GM23338 (cell line): ENCODE measurements at regions not wholly inside any gene's neighbourhood (a gene's known extent, or its start where the extent isn't known, plus 50 kb on each side); places are given as distances from the start of the nearest gene placed in this dataset.

ENCODE experiments used
- ATAC-seq: fragments of 200-7000 bp; cut with Tn5 transposase; 3 replicates; pipeline ENCODE4 v1.9.1; 2020
- DNase-seq: peaks from one replicate; pipeline ENCODE4 v3.0.0-alpha.2; 2015; ENCODE audit warnings: low spot score
- H2AFZ ChIP-seq: fragments of 200-600 bp; sonication (generic); 2 replicates; pipeline ENCODE4 v1.8.0; 2016; ENCODE audit warnings: antibody characterized with exemption, mild to moderate bottlenecking, moderate library complexity
- H3F3A ChIP-seq: fragments of 200-600 bp; sonication (generic); replicated peaks from 2 replicates; pipeline ENCODE4 v1.8.0; 2017; ENCODE audit warnings: antibody characterized with exemption, mixed run types, low read depth
- H3K27ac ChIP-seq: fragments of 200-600 bp; sonication (generic); 2 replicates; pipeline ENCODE4 v1.6.1; 2016; ENCODE audit warnings: low read depth
- H3K27me3 ChIP-seq: fragments of 200-600 bp; sonication (generic); 2 replicates; pipeline ENCODE4 v1.8.0; 2016; ENCODE audit warnings: mild to moderate bottlenecking, mixed run types, moderate library complexity; ENCODE audit not compliant: insufficient read depth
- H3K36me3 ChIP-seq: fragments of 200-600 bp; sonication (generic); 2 replicates; pipeline ENCODE4 v1.8.0; 2016; ENCODE audit warnings: mild to moderate bottlenecking; ENCODE audit not compliant: insufficient read depth
- H3K4me1 ChIP-seq: fragments of 200-600 bp; sonication (generic); 2 replicates; pipeline ENCODE4 v1.8.0; 2016; ENCODE audit warnings: mild to moderate bottlenecking, moderate library complexity; ENCODE audit not compliant: insufficient read depth
- H3K4me2 ChIP-seq: fragments of 200-600 bp; sonication (generic); 2 replicates; pipeline ENCODE4 v1.7.1; 2017; ENCODE audit warnings: mixed run types
- H3K4me3 ChIP-seq: fragments of 200-600 bp; sonication (generic); 2 replicates; pipeline ENCODE4 v1.6.1; 2016; ENCODE audit warnings: mixed run types
- H3K79me2 ChIP-seq: fragments of 200-600 bp; sonication (generic); replicated peaks from 2 replicates; pipeline ENCODE4 v1.8.0; 2017; ENCODE audit warnings: mild to moderate bottlenecking; ENCODE audit not compliant: insufficient read depth
- H3K9me2 ChIP-seq: fragments of 200-600 bp; sonication (generic); 2 replicates; pipeline ENCODE4 v1.8.0; 2017; ENCODE audit not compliant: insufficient read depth
- H4K20me1 ChIP-seq: fragments of 200-600 bp; sonication (generic); replicated peaks from 2 replicates; pipeline ENCODE4 v1.8.0; 2017; ENCODE audit warnings: mild to moderate bottlenecking; ENCODE audit not compliant: insufficient read depth
- H3K27ac Mint-ChIP-seq: 2 replicates; pipeline ENCODE4 v1.8.0; 2020; ENCODE audit warnings: inconsistent platforms, mild to moderate bottlenecking, moderate library complexity, mixed read lengths
- H3K27me3 Mint-ChIP-seq: 3 replicates; pipeline ENCODE4 v1.8.0; 2022; ENCODE audit warnings: low read depth, mild to moderate bottlenecking, moderate library complexity, mixed read lengths, inconsistent platforms; ENCODE audit not compliant: insufficient read depth, poor library complexity
- H3K36me3 Mint-ChIP-seq: 3 replicates; pipeline ENCODE4 v1.8.0; 2021; ENCODE audit warnings: low read depth, mild to moderate bottlenecking, inconsistent platforms, moderate library complexity, mixed read lengths
- H3K4me1 Mint-ChIP-seq: 3 replicates; pipeline ENCODE4 v1.8.0; 2020; ENCODE audit warnings: mild to moderate bottlenecking, inconsistent platforms, mixed read lengths
- H3K4me3 Mint-ChIP-seq: 3 replicates; pipeline ENCODE4 v1.8.0; 2021; ENCODE audit warnings: moderate library complexity, mild to moderate bottlenecking, inconsistent platforms, mixed read lengths
- H3K9me3 Mint-ChIP-seq: 3 replicates; pipeline ENCODE4 v1.8.0; 2020; ENCODE audit warnings: moderate library complexity, mild to moderate bottlenecking, inconsistent platforms, mixed read lengths
- CREB1 ChIP-seq: fragments of 250-450 bp; sonication (Bioruptor Pico); IDR thresholded peaks from 2 replicates; pipeline ENCODE4 v1.5.0; 2020; ENCODE audit warnings: low read depth, mild to moderate bottlenecking, moderate library complexity
- ETS1 ChIP-seq: IDR thresholded peaks from 2 replicates; pipeline ENCODE4 v1.6.1; 2016; ENCODE audit warnings: antibody characterized with exemption
- EZH2 ChIP-seq: fragments of 200-600 bp; sonication (generic); IDR thresholded peaks from one replicate; pipeline ENCODE4 v1.8.0; 2017; ENCODE audit warnings: antibody characterized with exemption, mild to moderate bottlenecking, low read depth; ENCODE audit not compliant: unreplicated experiment
- EZH2phosphoT487 ChIP-seq: fragments of 200-600 bp; sonication (generic); IDR thresholded peaks from one replicate; pipeline ENCODE4 v1.8.1; 2018; ENCODE audit warnings: antibody characterized with exemption; ENCODE audit not compliant: unreplicated experiment
- JUNB ChIP-seq: IDR thresholded peaks from one replicate; pipeline ENCODE4 v1.6.1; 2016; ENCODE audit warnings: antibody characterized with exemption; ENCODE audit not compliant: unreplicated experiment
- NANOG ChIP-seq: IDR thresholded peaks from 2 replicates; pipeline ENCODE4 v1.6.1; 2016; ENCODE audit warnings: antibody characterized with exemption, borderline replicate concordance
- POLR2AphosphoS5 ChIP-seq: IDR thresholded peaks from 2 replicates; pipeline ENCODE4 v1.6.1; 2016; ENCODE audit warnings: antibody characterized with exemption, low read depth
- STAT1 ChIP-seq: IDR thresholded peaks from one replicate; pipeline ENCODE4 v1.6.1; 2016; ENCODE audit warnings: antibody characterized with exemption; ENCODE audit not compliant: unreplicated experiment
- ZNF462 ChIP-seq: fragments of 250-450 bp; sonication (Bioruptor Pico); IDR thresholded peaks from 2 replicates; pipeline ENCODE4 v1.5.0; 2020; ENCODE audit warnings: mild to moderate bottlenecking, moderate library complexity
- TF ChIP-seq, protein P1 (sequence below), 2 experiments: fragments of 200-600 bp in 1 of 2; sonication (generic) in 1 of 2; conservative IDR thresholded peaks; 2 replicates each; pipeline versions ENCODE4 v1.5.1 to v1.6.1; 2016 to 2017; ENCODE audit warnings: antibody characterized with exemption in 2 of 2, low read depth in 2 of 2, mild to moderate bottlenecking in 2 of 2, moderate library complexity in 1 of 2

- no peak overlapping the region for H3K4me3 ChIP-seq
- Mint-ChIP-seq H3K27ac (no peak overlapping the region), H3K9me3 (0 out of 3 replicates have a peak, but pooled peaks cover under 1% of the 10 kb centered on the region), H3K27me3 (peaks cover 5% of the 10 kb centered on the region), H3K4me3 (no peak overlapping the region), H3K4me1 (peaks cover 4% of the 10 kb centered on the region; the same call in 2 of the 3 replicates), H3K36me3 (no peaks in the 10 kb centered on the region)
- H3K79me2 ChIP-seq = no peaks in the 10 kb centered on the region
- H3K27me3 ChIP-seq = no peaks in the 10 kb centered on the region
- H3F3A ChIP-seq = no peaks in the 10 kb centered on the region
- DNase-seq = no peak
- no peaks in the 10 kb centered on the region for H3K36me3 ChIP-seq
- H4K20me1 ChIP-seq = no peaks in the 10 kb centered on the region; the same call in 1 of the 2 replicates
- H2AFZ ChIP-seq = no peak overlapping the region
- no peaks in the 10 kb centered on the region for H3K4me1 ChIP-seq
- TF ChIP-seq JUNB (no peak), POLR2AphosphoS5 (no peak)
- peaks cover 15% of the 10 kb centered on the region for H3K9me2 ChIP-seq
- no peak overlapping the region for H3K27ac ChIP-seq
- no peak for ATAC-seq
- H3K4me2 ChIP-seq = no peak overlapping the region
These were observed 356.2 kb upstream of the GATB start for GRCh38 chr4:152117054-152117453.

DNA sequence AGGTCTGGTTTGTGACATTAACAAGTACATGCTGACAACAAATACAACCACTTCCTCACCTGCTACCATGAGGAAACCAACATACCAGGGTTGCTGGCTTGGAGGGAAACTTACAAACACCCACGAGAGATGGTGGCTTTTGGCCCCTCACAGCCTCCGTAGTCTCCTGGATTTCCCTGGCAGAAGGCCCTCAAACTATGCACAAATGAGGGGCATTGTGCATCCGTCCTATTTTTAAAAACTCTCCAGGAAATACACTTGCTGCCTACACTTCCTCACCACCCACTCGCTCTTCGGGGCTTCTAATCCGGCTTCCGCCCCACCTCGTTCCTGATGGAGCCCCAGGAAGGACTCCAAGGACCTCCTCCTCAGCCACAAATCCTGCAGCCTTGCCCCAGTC lies 355.0 kb upstream of the GATB start:
- Histone ChIP-seq H3K4me2 (no peak overlapping the region), H3K4me1 (no peaks in the 10 kb centered on the region), H4K20me1 (no peaks in the 10 kb centered on the region; the same call in 1 of the 2 replicates), H3K27ac (no peak overlapping the region), H3K4me3 (no peak overlapping the region), H3K79me2 (no peaks in the 10 kb centered on the region), H3F3A (no peaks in the 10 kb centered on the region), H2AFZ (no peak overlapping the region), H3K27me3 (no peaks in the 10 kb centered on the region), H3K36me3 (no peaks in the 10 kb centered on the region), H3K9me2 (peaks cover 18% of the 10 kb centered on the region)
- Mint-ChIP-seq H3K27me3 (peaks cover 5% of the 10 kb centered on the region), H3K9me3 (no peaks in the 10 kb centered on the region), H3K4me1 (peaks cover 4% of the 10 kb centered on the region; the same call in 2 of the 3 replicates), H3K4me3 (no peak overlapping the region), H3K27ac (no peak overlapping the region), H3K36me3 (no peaks in the 10 kb centered on the region)
- TF ChIP-seq EZH2 (no peak), EZH2phosphoT487 (no peak), ETS1 (no peak), NANOG (no peak), POLR2AphosphoS5 (no peak), CREB1 (CRISPR knock-in tag) (no peak), STAT1 (no peak), ZNF462 (CRISPR knock-in tag) (no peak)
- TF ChIP-seq, protein P1, sequence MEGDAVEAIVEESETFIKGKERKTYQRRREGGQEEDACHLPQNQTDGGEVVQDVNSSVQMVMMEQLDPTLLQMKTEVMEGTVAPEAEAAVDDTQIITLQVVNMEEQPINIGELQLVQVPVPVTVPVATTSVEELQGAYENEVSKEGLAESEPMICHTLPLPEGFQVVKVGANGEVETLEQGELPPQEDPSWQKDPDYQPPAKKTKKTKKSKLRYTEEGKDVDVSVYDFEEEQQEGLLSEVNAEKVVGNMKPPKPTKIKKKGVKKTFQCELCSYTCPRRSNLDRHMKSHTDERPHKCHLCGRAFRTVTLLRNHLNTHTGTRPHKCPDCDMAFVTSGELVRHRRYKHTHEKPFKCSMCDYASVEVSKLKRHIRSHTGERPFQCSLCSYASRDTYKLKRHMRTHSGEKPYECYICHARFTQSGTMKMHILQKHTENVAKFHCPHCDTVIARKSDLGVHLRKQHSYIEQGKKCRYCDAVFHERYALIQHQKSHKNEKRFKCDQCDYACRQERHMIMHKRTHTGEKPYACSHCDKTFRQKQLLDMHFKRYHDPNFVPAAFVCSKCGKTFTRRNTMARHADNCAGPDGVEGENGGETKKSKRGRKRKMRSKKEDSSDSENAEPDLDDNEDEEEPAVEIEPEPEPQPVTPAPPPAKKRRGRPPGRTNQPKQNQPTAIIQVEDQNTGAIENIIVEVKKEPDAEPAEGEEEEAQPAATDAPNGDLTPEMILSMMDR (conservative IDR thresholded peaks at IDR 0.05; ENCODE audit: low read depth in 2 of 2) = no peak
- no peak for DNase-seq
- no peak for ATAC-seq
